Ishikawa (cell line): ENCODE measurements at regions not wholly inside any gene's neighbourhood (a gene's known extent, or its start where the extent isn't known, plus 50 kb on each side); places are given as distances from the start of the nearest gene placed in this dataset.

ENCODE experiments used
- CEBPB ChIP-seq: IDR thresholded peaks from 2 replicates; pipeline ENCODE4 v1.6.1; 2012
- CREB1 ChIP-seq: IDR thresholded peaks from 2 replicates; pipeline ENCODE4 v1.6.1; 2012; ENCODE audit warnings: low read depth
- EGR1 ChIP-seq: IDR thresholded peaks from 2 replicates; pipeline ENCODE4 v1.6.1; 2012
- EP300 ChIP-seq: IDR thresholded peaks from 2 replicates; pipeline ENCODE4 v1.6.1; 2012; ENCODE audit warnings: borderline replicate concordance
- FOXM1 ChIP-seq: IDR thresholded peaks from 2 replicates; pipeline ENCODE4 v1.6.1; 2012; ENCODE audit warnings: low read depth, borderline replicate concordance
- MAX ChIP-seq: IDR thresholded peaks from 2 replicates; pipeline ENCODE4 v1.6.1; 2012
- NFIC ChIP-seq: IDR thresholded peaks from 2 replicates; pipeline ENCODE4 v1.6.1; 2012
- RAD21 ChIP-seq: IDR thresholded peaks from 2 replicates; pipeline ENCODE4 v1.6.1; 2012; ENCODE audit warnings: low read depth
- REST ChIP-seq: IDR thresholded peaks from 2 replicates; pipeline ENCODE4 v1.6.1; 2012; ENCODE audit warnings: low read depth, mild to moderate bottlenecking
- TAF1 ChIP-seq: IDR thresholded peaks from 2 replicates; pipeline ENCODE4 v1.6.1; 2012; ENCODE audit warnings: low read depth, mild to moderate bottlenecking
- TCF12 ChIP-seq: IDR thresholded peaks from 2 replicates; pipeline ENCODE4 v1.6.1; 2012; ENCODE audit warnings: low read depth
- TEAD4 ChIP-seq: IDR thresholded peaks from 2 replicates; pipeline ENCODE4 v1.6.1; 2012
- USF1 ChIP-seq: IDR thresholded peaks from 2 replicates; pipeline ENCODE4 v1.6.1; 2012
- YY1 ChIP-seq: IDR thresholded peaks from 2 replicates; pipeline ENCODE4 v1.6.1; 2012; ENCODE audit warnings: low read depth
- ZBTB7A ChIP-seq: IDR thresholded peaks from 2 replicates; pipeline ENCODE4 v1.6.1; 2012; ENCODE audit warnings: low read depth

GRCh38 chr1:228546541-228547463 lies 59.6 kb downstream of the RNF187 start:
- TF ChIP-seq EP300 = peak; percentile 86
- TF ChIP-seq ZBTB7A = no peak
- TF ChIP-seq CREB1 = no peak
- peak; percentile 63 for TF ChIP-seq NFIC
- TF ChIP-seq CEBPB = peak; percentile 12; the same call in 1 of the 2 replicates
- TF ChIP-seq REST = no peak
- TF ChIP-seq TEAD4 = peak; percentile 67; the same call in 1 of the 2 replicates
- TF ChIP-seq EGR1 = no peak
- TF ChIP-seq TCF12 = peak; percentile 93
- no peak for TF ChIP-seq MAX
- no peak for TF ChIP-seq RAD21
- no peak for TF ChIP-seq TAF1
- TF ChIP-seq YY1 = no peak
- peak; percentile 63; the same call in 1 of the 2 replicates for TF ChIP-seq FOXM1
- TF ChIP-seq USF1 = no peak

GRCh38 chr1:228547464-228547792 lies 60.2 kb downstream of the RNF187 start:
- TF ChIP-seq ZBTB7A = no peak
- no peak for TF ChIP-seq TAF1
- no peak for TF ChIP-seq CEBPB
- TF ChIP-seq FOXM1 = no peak
- no peak for TF ChIP-seq USF1
- TF ChIP-seq EP300 = no peak
- no peak for TF ChIP-seq NFIC
- TF ChIP-seq RAD21 = no peak
- no peak for TF ChIP-seq CREB1

GRCh38 chr1:228548788-228549187 lies 61.6 kb downstream of the RNF187 start:
- no peak for TF ChIP-seq TAF1

GRCh38 chr1:228552596-228553176 lies 65.5 kb downstream of the RNF187 start:
- TF ChIP-seq TEAD4 = peak; percentile 70
- no peak for TF ChIP-seq YY1
- TF ChIP-seq EGR1 = no peak
- TF ChIP-seq NFIC = peak; percentile 63
- peak; percentile 92 for TF ChIP-seq TCF12
- no peak for TF ChIP-seq MAX
- no peak for TF ChIP-seq RAD21
- peak; percentile 79 for TF ChIP-seq EP300
- TF ChIP-seq CREB1 = no peak
- no peak for TF ChIP-seq TAF1
- TF ChIP-seq ZBTB7A = no peak
- peak; percentile 76 for TF ChIP-seq FOXM1
- no peak for TF ChIP-seq USF1
- no peak for TF ChIP-seq CEBPB
- no peak for TF ChIP-seq REST

GRCh38 chr1:228554107-228554506 lies 66.9 kb downstream of the RNF187 start:
- peak; percentile 38; the same call in 1 of the 2 replicates for TF ChIP-seq EP300
- no peak for TF ChIP-seq TAF1
- no peak for TF ChIP-seq RAD21
- TF ChIP-seq FOXM1 = peak; percentile 42; the same call in 1 of the 2 replicates
